GM19240 (cell line): ENCODE measurements at regions not wholly inside any gene's neighbourhood (a gene's known extent, or its start where the extent isn't known, plus 50 kb on each side); places are given as distances from the start of the nearest gene placed in this dataset.

Source experiments
- DNase-seq: peaks from one replicate; pipeline ENCODE4 v3.0.0; 2011; ENCODE audit warnings: low spot score; ENCODE audit not compliant: insufficient read length

GRCh38 chr1:106802181-106802580 is 254.3 kb upstream of the PRMT6 start:
- DNase-seq: no peak

- DNase-seq: no peak
Measured at GRCh38 chr1:106814418-106814817, 242.1 kb upstream of the PRMT6 start.

- DNase-seq: no peak
Measured at GRCh38 chr1:106817575-106817974, 238.9 kb upstream of the PRMT6 start.

GRCh38 chr1:106831511-106831910 is 225.0 kb upstream of the PRMT6 start:
- DNase-seq: no peak

GRCh38 chr1:106836708-106837107 is 219.8 kb upstream of the PRMT6 start:
- no peak for DNase-seq

GRCh38 chr1:106843518-106843917 is 213.0 kb upstream of the PRMT6 start:
- DNase-seq: no peak

GRCh38 chr1:106846656-106847055 is 209.8 kb upstream of the PRMT6 start:
- no peak for DNase-seq

- DNase-seq: no peak
Measured at GRCh38 chr1:106861110-106861509, 195.4 kb upstream of the PRMT6 start.

- DNase-seq: no peak
Measured at GRCh38 chr1:106868828-106869227, 187.6 kb upstream of the PRMT6 start.

GRCh38 chr1:106875622-106876021 is 180.9 kb upstream of the PRMT6 start:
- DNase-seq: no peak

GRCh38 chr1:106876384-106876783 is 180.1 kb upstream of the PRMT6 start:
- no peak for DNase-seq

GRCh38 chr1:106879538-106879937 is 176.9 kb upstream of the PRMT6 start:
- no peak for DNase-seq

GRCh38 chr1:106880226-106880625 is 176.2 kb upstream of the PRMT6 start:
- no peak for DNase-seq

GRCh38 chr1:106883208-106883607 is 173.3 kb upstream of the PRMT6 start:
- DNase-seq: no peak

- no peak for DNase-seq
Measured at GRCh38 chr1:106889059-106889458, 167.4 kb upstream of the PRMT6 start.

GRCh38 chr1:106889583-106889982 is 166.9 kb upstream of the PRMT6 start:
- DNase-seq: no peak

GRCh38 chr1:106897976-106898375 is 158.5 kb upstream of the PRMT6 start:
- DNase-seq: no peak

- DNase-seq: no peak
Measured at GRCh38 chr1:106899644-106900043, 156.8 kb upstream of the PRMT6 start.

- DNase-seq: no peak
Measured at GRCh38 chr1:106907795-106908194, 148.7 kb upstream of the PRMT6 start.

GRCh38 chr1:106908689-106909088 is 147.8 kb upstream of the PRMT6 start:
- DNase-seq: no peak

- no peak for DNase-seq
Measured at GRCh38 chr1:106910798-106911197, 145.7 kb upstream of the PRMT6 start.

GRCh38 chr1:106912131-106912530 is 144.3 kb upstream of the PRMT6 start:
- no peak for DNase-seq

GRCh38 chr1:106921186-106921585 is 135.3 kb upstream of the PRMT6 start:
- DNase-seq: no peak

- DNase-seq: no peak
Measured at GRCh38 chr1:106924360-106924759, 132.1 kb upstream of the PRMT6 start.
